GM10248 (cell line): ENCODE measurements at regions not wholly inside any gene's neighbourhood (a gene's known extent, or its start where the extent isn't known, plus 50 kb on each side); places are given as distances from the start of the nearest gene placed in this dataset.

ENCODE experiments used
- CTCF ChIA-PET: fragments of 300-600 bp; sonication (Branson Sonifier 250); formaldehyde crosslinking; extraction: SDS; loops from one replicate; lab custom pipeline; 2021; ENCODE audit warnings: antibody characterized with exemption; lab: Yijun Ruan, JAX
- POLR2A ChIA-PET: fragments of 350-650 bp; sonication (Branson Sonifier 250); formaldehyde crosslinking; extraction: SDS; loops from one replicate; lab custom pipeline; 2020; ENCODE audit warnings: antibody characterized with exemption; lab: Yijun Ruan, JAX
- DNase-seq: peaks from one replicate; pipeline ENCODE4 v3.0.0; 2012; ENCODE audit errors: extremely low spot score
- TF ChIP-seq, protein P1 (sequence below): IDR thresholded peaks from 2 replicates; pipeline ENCODE4 v1.5.1; 2012; ENCODE audit warnings: mild to moderate bottlenecking, low read depth; ENCODE audit errors: extremely low read depth, missing control alignments, control extremely low read depth

DNA sequence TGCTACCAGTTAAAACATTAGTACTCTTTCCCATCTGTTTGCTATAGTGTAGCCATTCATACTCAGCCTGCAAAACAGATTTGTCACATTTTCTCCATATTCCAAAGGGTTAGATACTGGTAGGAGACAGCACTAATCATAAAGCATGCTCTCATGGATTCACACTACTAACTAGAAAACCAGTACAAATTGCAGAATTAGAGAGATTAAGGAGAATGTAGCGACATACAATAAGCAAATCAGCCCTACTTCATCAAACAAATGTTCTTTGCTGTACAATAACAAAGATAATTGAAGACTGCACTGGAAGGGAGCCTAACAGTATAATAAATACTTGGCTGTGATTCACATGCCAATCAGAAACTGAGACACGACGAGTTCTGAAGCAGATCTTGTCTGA is 368.0 kb upstream of the PRMT6 start:
- CTCF ChIA-PET, result interaction anchor here (1.3 kb wide), 1 partner anchor 8 kb away, joined by 3 read pairs; no protein-coding TSS in a partner anchor
- TF ChIP-seq, protein P1, sequence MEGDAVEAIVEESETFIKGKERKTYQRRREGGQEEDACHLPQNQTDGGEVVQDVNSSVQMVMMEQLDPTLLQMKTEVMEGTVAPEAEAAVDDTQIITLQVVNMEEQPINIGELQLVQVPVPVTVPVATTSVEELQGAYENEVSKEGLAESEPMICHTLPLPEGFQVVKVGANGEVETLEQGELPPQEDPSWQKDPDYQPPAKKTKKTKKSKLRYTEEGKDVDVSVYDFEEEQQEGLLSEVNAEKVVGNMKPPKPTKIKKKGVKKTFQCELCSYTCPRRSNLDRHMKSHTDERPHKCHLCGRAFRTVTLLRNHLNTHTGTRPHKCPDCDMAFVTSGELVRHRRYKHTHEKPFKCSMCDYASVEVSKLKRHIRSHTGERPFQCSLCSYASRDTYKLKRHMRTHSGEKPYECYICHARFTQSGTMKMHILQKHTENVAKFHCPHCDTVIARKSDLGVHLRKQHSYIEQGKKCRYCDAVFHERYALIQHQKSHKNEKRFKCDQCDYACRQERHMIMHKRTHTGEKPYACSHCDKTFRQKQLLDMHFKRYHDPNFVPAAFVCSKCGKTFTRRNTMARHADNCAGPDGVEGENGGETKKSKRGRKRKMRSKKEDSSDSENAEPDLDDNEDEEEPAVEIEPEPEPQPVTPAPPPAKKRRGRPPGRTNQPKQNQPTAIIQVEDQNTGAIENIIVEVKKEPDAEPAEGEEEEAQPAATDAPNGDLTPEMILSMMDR, result no peak
- POLR2A ChIA-PET, result no interaction called here
- no peak for DNase-seq

DNA sequence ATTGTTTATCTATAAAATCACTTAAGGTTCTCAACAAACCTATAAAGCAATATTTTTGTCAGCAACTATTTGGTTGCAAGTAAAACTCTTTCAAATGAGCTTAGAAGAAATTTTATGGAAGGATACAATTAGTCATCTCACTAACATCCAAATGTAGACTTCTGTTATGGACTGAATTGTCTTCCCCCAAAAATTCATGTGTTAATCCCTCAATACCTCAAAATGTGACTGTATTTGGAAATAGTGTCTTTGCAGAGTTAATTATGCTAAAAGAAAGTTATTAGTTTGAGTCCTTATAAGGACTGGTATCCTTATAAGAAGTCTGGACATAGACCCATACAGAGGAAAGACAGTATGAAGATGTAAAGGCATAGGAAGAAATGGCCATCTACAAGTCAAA is 357.8 kb upstream of the PRMT6 start:
- no peak for DNase-seq
- ChIA-PET POLR2A (no interaction called here), CTCF (no interaction called here)
- TF ChIP-seq, protein P1, result no peak

DNA sequence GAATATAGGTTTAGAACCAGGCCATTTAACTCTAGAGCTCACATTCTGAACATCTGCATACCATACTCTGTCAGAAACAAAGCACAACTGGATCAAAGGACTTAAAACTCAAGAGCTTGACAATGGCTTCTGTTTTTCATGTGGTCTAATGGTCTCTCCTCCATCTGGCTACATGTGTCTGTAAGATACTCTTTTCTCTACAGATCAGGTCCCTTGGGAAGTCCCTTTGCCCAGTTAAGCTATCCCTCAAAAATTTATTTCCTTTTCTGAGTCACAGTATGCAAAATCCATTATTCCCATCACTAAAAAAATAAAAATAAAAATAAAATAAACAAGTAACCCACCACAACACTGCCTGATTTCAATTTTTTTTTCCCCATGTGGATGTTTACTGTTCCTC is 357.0 kb upstream of the PRMT6 start:
- TF ChIP-seq, protein P1, result no peak
- CTCF ChIA-PET, result no interaction called here
- POLR2A ChIA-PET, result no interaction called here

DNA sequence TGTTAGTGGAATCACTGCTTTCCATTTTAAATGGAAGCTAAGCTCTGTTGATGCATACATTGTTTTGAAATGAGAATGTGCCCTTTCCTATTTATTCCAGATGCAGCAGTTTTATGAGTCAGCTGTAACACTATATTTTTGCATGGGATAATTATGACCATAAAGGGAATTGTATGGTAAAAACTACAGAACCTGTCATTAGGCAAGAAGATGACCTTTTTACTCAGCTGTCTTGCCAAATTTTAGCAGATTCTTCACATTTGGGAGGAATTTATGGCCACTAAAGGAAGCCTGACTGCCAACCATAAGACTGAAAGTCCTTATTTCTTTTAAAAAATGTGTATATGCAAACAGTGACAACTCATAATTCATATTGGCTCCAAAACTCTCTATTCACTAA is 356.3 kb upstream of the PRMT6 start:
- no peak for DNase-seq
- ChIA-PET CTCF (no interaction called here), POLR2A (no interaction called here)
- TF ChIP-seq, protein P1, result no peak

More for the DNA sequence above, 357.0 kb upstream of the PRMT6 start:
- no peak for DNase-seq

DNA sequence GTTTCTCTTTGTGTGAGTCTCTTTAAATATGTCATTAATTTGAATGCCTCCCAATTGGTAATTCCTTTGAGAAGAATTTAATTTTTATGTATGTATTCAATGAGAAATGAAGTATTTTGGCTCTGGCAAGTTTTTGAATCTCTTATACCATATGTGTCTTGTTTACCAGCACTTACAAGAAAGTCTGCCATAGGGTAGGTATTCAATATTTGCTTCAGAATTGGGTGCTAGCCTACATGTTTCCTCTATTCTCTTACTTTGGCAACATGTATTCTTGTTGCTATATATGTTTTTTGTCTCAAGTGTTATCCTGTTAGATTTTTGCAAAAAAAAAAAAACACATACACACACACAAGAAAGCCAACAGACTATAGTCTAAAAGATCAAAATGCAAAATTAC is 350.5 kb upstream of the PRMT6 start:
- TF ChIP-seq, protein P1, result no peak
- CTCF ChIA-PET, result no interaction called here
- DNase-seq, result no peak
- POLR2A ChIA-PET, result no interaction called here

DNA sequence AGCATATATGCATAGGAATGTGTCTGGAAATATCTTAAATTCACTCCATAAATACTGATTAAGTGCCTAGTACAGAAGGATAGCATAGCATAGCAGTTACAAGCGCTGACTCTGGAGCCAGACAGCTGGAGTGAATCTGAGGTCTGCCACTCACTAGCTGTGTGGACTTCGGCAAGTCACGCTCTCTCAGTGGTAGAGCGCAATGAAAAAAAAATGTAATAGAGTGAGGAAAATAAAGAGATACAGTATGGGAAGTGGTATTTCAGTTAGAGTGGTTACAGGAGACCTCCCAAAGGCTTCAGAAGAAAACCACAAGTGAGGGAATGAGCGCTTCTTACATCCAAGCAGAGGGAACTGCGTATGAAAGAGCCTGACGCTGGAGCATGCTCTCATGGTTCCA is 338.9 kb upstream of the PRMT6 start:
- DNase-seq, result no peak
- TF ChIP-seq, protein P1, result no peak
- POLR2A ChIA-PET, result no interaction called here
- CTCF ChIA-PET, result no interaction called here

DNA sequence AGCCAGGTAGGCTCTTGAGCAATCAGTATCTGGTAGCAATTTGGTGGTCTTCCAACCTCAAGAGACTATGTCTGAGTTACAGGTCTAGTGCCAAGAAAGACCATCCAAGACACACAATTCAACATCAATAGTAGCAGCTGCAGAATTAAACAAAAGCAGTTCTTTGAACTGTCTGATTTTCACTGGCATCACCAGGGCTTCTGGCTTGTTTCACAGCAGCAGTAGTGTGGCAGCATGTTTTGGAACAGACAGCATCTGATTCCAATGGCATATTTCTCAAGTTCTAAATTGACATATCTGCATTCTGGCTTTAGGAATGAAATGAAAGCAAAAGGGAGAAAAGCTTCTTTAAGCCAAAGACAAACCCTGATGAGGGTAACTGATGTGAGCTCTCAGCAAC is 334.7 kb upstream of the PRMT6 start:
- no peak for DNase-seq
- TF ChIP-seq, protein P1, result no peak
- ChIA-PET CTCF (no interaction called here), POLR2A (no interaction called here)
